WERI-Rb-1 (cell line): ENCODE measurements at regions not wholly inside any gene's neighbourhood (a gene's known extent, or its start where the extent isn't known, plus 50 kb on each side); places are given as distances from the start of the nearest gene placed in this dataset.

Experiments
- DNase-seq: peaks from one replicate; pipeline ENCODE4 v3.0.0-alpha.2; 2020
- H3K27ac ChIP-seq: fragments of 250-450 bp; sonication (Bioruptor Pico); 2 replicates; pipeline ENCODE4 v1.5.1; 2020; ENCODE audit warnings: mild to moderate bottlenecking, moderate library complexity
- H3K27me3 ChIP-seq: fragments of 250-450 bp; sonication (Bioruptor Pico); 2 replicates; pipeline ENCODE4 v1.5.1; 2021; ENCODE audit warnings: mild to moderate bottlenecking, low read depth, moderate library complexity; ENCODE audit not compliant: insufficient read depth, severe bottlenecking
- H3K36me3 ChIP-seq: fragments of 250-450 bp; sonication (Bioruptor Pico); 2 replicates; pipeline ENCODE4 v1.5.1; 2020; ENCODE audit warnings: mild to moderate bottlenecking, moderate library complexity
- H3K4me3 ChIP-seq: 2 replicates; pipeline ENCODE4 v1.5.1; 2011; ENCODE audit warnings: low read depth, mild to moderate bottlenecking, control low read depth, low read length
- H3K9me3 ChIP-seq: fragments of 250-450 bp; sonication (Bioruptor Pico); 2 replicates; pipeline ENCODE4 v1.5.1; 2021; ENCODE audit warnings: mild to moderate bottlenecking, moderate library complexity; ENCODE audit not compliant: severe bottlenecking
- CTCF ChIP-seq: IDR thresholded peaks from 2 replicates; pipeline ENCODE4 v1.5.1; 2011; ENCODE audit warnings: low read depth, mild to moderate bottlenecking, control low read depth, inconsistent platforms, low read length

- Histone ChIP-seq H3K4me3 (no peak overlapping the region), H3K9me3 (no peaks in the 10 kb centered on the region), H3K36me3 (no peaks in the 10 kb centered on the region), H3K27me3 (no peaks in the 10 kb centered on the region), H3K27ac (no peak overlapping the region)
- DNase-seq, result no peak
- no peak for TF ChIP-seq CTCF
Measured at GRCh38 chr3:20321391-20322047, 135.5 kb upstream of the SGO1 start.

GRCh38 chr3:20320489-20320888 lies 134.5 kb upstream of the SGO1 start:
- peak; percentile 32 for DNase-seq
- no peak overlapping the region for H3K27ac ChIP-seq
- TF ChIP-seq CTCF, result no peak
- H3K36me3 ChIP-seq, result no peaks in the 10 kb centered on the region
- H3K27me3 ChIP-seq, result no peaks in the 10 kb centered on the region
- no peaks in the 10 kb centered on the region for H3K9me3 ChIP-seq
- no peak overlapping the region for H3K4me3 ChIP-seq

DNA sequence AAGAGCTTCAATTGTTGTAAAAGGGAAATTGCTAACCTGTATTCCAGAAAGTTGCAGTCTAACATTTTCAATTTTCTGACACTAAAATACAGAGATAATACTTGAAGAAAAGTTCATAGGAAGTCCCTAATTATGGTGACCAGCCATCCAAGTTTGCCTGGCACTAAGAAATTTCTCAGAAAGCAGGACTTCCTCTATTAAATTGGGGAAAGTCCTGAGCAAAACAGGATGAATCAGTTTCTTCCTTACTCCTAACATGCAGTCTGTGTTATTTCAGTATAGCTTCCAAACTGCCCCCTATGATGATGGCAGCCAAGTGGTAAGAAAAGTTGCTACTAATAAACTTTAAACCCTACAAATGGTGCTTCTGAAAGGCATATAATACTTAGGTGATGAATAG lies 133.5 kb upstream of the SGO1 start:
- TF ChIP-seq CTCF, result no peak
- H3K27ac ChIP-seq, result no peak overlapping the region
- no peaks in the 10 kb centered on the region for H3K9me3 ChIP-seq
- H3K27me3 ChIP-seq, result no peaks in the 10 kb centered on the region
- DNase-seq, result no peak
- no peaks in the 10 kb centered on the region for H3K36me3 ChIP-seq
- no peak overlapping the region for H3K4me3 ChIP-seq

GRCh38 chr3:20317616-20318015 lies 131.6 kb upstream of the SGO1 start:
- no peaks in the 10 kb centered on the region for H3K9me3 ChIP-seq
- TF ChIP-seq CTCF, result no peak
- DNase-seq, result no peak
- H3K36me3 ChIP-seq, result no peaks in the 10 kb centered on the region
- no peak overlapping the region for H3K4me3 ChIP-seq
- no peaks in the 10 kb centered on the region for H3K27me3 ChIP-seq
- no peak overlapping the region for H3K27ac ChIP-seq

DNA sequence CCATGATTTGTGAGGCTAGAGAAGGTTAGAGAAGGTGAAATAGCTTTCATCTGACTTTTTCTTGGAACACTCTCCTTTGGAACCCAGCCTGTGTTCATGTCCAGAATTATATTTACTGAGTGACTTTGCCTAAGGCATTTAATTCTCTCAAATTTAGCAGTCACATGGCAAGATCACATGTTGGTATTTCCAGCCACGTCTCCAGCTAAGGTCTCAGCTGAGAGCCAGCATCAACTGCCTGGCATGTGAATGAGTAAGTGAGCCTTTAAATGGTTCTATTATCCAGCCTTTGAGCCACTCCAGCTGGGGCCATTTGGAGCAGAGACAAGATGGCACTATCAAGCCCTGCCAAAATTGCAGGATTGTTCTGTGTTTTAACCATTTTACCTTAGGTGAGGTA lies 130.2 kb upstream of the SGO1 start:
- Histone ChIP-seq H3K27me3 (no peaks in the 10 kb centered on the region), H3K4me3 (no peak overlapping the region), H3K36me3 (no peaks in the 10 kb centered on the region), H3K27ac (no peak overlapping the region), H3K9me3 (no peaks in the 10 kb centered on the region)
- no peak for TF ChIP-seq CTCF
- DNase-seq, result no peak

DNA sequence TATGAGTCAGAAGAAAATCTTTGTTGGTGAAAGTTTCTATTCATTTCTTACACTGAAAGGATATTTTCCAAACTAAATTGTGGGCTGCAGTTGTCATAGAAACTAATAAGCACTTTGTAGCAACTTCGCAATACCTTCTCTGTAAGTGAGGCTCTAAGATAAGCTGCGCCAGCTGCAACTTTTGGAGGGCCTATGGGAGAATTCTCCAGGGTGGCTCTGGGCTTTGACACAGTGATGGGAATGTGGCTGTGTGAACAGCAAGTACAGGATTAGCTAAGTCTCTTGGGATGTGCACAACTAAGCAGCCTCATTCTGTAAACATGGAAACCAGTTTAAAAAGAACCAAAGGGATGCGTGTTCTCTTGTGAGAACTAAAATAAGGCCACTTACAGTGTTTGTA lies 124.6 kb upstream of the SGO1 start:
- Histone ChIP-seq H3K27me3 (no peaks in the 10 kb centered on the region), H3K4me3 (no peak overlapping the region), H3K27ac (no peak overlapping the region), H3K9me3 (no peaks in the 10 kb centered on the region), H3K36me3 (no peaks in the 10 kb centered on the region)
- no peak for DNase-seq
- no peak for TF ChIP-seq CTCF
